HG02981 (cell line): ENCODE measurements at regions not wholly inside any gene's neighbourhood (a gene's known extent, or its start where the extent isn't known, plus 50 kb on each side); places are given as distances from the start of the nearest gene placed in this dataset.
"Not testable (repeated sequence)": the region's sequence is repeated elsewhere in the genome, so short reads cannot be mapped to it uniquely, and the experiment has no call there.

Experiments used
- ATAC-seq: cut with Tn5 transposase; IDR thresholded peaks from one replicate; pipeline ENCODE4 v1.9.1; 2021; ENCODE audit warnings: mild to moderate bottlenecking, moderate library complexity; ENCODE audit not compliant: unreplicated experiment

DNA sequence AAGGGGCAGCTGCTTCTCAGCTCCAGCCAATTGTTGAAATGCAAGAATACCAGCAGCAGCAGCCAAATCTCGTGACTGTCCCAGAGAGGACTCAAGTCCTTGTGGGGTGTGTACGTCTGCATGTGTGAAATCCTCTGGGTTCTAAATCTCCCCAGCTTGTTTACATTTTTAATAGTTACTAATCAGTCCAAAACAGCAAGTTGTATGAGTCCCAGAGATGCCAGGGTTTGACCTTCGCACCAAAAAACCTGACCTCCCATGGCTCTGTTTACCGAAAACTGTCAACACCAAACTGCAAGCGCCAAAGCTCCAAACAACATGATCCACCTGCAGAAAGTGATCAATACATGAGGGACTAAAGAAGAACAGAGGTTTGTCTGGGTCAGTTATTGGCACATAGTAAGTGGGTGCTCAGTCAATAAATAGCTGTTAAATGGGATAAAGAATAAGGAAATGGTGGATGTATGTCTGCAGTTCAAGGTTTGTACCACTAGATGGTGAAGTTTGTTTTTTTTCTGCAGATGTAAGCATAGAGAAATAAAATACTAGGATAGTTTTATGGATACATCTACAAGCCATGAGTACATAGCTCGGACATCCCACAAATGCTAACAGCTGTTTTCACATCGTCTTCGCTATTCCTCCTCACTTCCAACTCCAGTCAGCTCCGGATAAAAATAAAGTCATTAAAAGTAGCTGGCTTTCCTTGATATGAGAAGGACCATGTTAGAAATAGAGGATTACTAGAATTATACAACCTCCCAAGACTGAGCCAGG lies 85.3 kb upstream of the ADRB2 start:
- ATAC-seq, result no peak

DNA sequence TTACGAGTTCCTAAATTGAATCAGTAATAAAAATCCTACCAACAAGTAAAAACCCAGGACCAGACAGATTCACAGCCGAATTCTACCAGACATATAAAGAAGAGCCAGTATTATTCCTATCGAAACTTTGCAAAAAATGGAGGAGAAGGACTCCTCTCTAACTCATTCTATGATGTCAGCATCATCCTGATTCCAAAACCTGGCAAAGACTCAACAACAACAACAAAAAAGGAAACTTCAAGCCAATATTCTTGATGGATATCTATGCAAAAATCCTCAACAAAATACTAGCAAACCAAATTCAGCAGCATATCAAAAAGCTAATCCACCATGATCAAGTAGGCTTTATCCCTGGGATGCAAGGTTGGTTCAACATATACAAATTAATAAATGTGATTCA lies 84.6 kb upstream of the ADRB2 start:
- not testable (repeated sequence) for ATAC-seq

DNA sequence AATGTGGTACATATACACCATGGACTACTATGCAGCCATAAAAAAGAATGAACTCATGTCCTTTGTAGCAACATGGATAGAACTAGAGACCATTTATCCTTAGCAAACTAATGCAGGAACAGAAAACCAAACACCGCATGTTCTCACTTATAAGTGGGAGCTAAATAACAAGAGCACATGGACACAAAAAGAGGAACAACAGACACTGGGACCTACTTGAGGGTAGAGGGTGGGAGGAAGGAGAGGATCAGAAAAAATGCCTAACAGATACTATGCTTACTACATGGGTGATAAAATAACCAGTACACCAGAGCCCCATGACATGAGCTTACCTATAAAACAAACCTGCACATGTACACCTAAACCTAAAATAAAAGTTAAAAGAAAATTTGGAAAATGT lies 82.0 kb upstream of the ADRB2 start:
- ATAC-seq, result not testable (repeated sequence)

DNA sequence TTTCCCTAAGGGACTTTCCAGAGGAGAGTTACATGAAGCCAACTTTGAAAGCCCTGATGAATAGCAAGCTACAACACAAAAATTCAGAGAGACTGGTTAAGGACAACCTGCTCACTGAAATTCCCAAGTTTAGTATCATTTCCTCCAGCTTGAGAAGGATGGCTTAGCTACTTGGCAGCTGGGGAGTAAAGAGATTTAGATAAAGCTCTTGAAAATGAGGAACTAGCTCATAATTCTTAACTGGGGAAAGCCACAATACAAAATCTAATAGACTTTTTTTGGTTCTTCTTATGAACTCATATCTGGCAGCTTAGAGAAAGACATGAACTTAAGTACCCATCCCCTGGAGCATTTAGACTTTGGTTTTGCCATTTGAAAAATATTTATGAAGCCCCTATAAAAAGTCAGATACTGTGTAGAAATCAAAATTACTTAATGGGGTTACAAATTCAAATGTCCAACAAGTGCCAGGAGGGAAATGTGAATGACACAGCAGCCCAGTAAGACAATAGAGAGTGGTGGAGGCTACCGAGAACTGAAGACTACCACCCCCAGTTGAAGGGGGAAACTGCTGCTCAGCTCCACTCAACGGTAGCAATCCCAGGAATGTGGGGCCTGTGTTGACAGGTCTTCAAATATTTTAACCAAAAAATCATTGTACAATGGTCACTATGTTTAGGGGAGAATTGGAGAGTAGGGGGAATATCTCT lies 79.4 kb upstream of the ADRB2 start:
- ATAC-seq, result peak; percentile 89

DNA sequence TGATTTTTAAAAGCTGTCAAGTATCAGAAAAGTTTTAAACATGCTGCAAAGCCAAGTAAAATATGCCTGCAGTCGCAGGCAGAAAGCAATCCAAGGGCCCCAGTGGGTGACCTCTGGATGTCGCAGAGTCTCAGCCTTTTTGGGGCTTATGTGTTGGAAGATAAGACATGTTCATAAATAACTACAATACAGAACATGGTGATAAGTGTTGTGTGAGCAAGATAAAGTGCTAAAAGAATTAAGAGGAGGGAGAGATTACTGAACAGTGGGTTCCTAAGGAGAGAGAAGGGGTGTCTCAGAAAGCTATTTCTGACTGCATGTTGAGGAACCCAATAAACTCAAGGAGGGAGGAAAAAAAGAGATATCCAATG lies 78.9 kb upstream of the ADRB2 start:
- no peak for ATAC-seq

DNA sequence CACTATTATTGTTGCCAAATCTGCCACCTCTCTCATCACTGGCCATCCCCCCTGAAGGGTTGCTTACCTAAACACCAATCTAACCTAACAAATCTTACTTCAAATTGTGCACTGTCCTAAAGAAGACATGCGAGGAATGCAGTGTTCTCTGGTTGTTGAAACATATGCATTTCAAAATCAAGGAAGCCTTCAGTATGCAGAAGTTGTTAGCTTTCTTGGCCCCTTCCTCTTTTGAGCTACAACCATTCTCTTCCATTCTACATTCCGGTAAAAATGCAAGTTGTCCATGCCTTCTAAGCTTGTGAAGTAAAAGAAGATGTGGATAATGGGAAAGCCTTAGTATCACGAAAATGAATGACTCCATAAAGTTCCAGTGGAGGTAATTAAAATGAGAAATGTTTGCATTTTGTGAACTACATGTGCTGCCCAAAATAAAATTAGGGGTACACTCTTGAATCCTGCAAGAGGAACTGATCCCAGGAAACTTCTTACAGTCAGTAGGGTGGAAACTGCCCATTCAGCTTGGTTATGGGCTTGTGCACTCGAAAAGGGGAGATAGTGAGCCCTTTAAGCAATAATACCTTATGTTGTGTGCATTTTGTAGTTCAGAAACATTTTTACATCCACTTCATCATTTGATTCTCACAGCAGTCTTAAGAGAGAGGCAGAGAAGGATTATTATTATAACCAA lies 77.6 kb upstream of the ADRB2 start:
- ATAC-seq, result no peak

DNA sequence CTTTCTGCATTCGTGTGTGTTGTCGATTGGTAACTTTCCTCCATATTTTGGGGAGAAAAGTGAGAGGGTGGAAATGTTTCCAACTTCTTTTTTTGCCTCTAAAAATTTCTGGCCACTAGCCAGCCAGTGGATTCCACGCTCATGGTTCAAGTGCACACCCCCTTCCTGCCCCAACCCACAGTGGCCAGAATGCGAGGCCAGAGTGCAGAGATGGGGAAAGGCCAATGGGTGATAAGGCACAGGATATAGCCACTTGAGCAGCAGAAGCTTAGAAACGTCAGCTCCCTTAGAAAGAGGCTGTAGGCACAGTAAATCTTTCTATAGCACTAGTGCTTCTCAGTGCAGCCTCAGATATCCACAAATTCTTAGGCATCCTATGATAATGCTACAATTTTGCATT lies 75.8 kb upstream of the ADRB2 start:
- no peak for ATAC-seq

DNA sequence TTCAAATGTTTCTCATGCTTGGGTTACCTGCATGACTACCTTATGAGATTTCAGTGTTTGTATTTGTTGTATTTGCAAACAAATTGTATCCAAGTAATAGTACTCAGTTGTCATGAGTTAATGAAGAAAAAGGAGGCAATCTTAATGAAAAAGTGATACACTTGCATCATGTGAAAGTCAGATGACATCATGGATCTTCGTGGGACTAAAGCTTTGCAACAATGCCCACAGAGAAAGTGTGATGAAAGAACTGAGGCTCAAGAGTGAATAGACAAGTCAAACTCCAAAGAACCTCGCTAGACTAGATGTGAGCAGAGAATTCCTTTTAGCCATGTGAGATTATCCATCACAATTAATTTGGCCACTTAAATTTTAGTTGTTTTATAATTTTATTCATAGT lies 75.4 kb upstream of the ADRB2 start:
- ATAC-seq, result no peak

DNA sequence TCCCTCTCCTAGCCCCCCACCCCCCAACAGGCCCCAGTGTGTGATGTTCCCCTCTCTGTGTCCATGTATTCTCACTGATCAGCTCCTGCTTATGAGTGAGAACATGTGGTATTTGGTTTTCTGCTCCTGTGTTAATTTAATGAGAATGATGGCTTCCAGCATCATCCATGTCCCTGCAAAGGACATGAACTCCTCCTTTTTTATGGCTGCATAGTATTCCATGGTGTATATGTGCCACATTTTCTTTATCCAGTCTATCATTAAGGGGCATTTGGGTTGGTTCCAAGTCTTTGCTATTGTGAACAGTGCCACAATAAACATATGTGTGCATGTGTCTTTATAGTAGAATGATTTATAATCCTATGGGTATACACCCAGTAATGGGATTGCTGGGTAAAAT lies 74.0 kb upstream of the ADRB2 start:
- not testable (repeated sequence) for ATAC-seq

DNA sequence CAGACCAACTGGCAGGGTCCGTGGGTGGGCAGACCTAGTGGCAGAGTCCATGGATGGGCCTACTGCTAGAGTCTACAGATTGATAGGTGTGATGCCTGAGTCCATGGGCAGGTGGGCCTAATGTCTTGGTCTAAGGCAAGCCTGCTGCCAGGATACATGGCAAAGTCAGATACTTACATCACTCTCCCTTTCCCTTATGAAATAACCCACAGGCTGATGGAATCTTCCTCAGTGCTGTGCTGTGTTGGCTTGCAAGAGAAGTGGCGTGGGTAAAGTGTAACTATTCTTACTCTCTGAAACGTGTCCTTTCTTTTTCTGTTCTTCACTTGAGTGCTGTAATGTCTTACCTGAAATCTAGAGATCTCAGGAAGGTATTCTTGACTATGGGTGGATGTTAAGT lies 67.3 kb upstream of the ADRB2 start:
- no peak for ATAC-seq

DNA sequence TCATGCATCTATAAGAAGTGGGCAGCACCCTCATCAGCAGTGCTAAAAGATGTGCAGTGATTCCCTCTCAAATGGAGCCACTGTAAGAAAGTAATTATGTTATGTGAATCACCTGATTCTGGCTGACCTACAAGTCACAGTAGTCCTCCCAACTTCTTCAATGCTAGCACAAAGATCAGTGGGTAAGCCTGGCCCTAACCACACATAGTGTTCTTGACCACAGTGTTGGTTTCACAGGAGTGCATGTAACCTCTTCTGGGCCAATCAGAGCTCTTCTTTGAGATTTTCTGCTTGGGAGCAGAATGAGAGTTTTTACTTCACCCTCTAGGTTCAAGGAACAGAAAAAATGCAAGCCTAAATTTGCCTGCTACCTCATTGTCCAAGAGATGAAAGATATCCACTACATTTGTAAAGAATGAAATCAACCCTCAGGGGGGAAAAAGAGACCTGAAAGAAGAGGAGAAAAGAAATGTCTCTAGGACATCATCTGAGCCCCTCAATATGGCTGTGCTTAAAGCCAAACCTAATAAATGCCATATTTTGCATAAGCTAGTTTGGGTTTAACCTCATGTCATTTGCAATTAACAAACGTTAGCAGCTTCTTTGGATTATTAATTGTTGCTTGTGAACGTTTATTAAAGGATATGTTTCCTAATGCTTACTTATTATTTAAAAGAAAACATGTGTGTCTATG lies 65.3 kb upstream of the ADRB2 start:
- peak; percentile 100 for ATAC-seq

DNA sequence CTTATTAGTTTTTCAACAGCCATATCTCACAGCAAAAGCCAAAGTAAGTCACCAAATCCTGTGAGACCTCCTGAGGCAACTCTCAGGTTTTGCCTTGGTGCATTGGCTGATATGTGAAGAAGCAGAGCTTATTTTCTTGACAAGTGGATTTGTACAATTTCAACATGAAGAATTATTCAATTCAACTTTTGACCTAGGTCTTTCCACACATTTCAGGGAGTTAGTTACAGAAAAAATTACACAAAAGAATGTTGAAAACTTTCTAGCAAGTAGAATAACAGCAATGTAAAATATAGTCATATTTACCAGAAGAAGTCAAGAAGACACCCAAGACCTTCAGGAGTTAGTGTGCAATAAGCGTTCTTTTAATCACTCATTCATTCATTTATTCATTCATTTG lies 62.4 kb upstream of the ADRB2 start:
- ATAC-seq, result no peak

DNA sequence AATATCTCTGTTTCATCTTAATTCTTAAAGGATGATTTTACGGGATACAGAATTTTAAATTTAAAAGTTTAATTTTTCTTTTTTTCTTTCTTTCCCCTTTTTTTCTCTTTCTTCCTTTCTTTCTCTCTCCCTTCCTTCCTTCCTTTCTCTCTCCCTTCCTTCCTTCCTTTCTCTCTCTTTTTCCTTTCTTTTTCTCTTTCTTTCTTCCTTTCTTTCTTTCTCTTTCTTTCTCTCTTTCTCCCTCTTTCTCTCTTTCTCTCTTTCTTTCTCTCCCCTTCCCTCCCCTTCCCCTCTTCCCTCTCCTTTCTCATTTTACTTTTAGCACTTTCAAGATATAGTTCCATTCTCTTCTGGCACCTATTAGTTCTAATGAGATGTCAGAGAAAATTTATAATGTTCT lies 61.4 kb upstream of the ADRB2 start:
- no peak for ATAC-seq

DNA sequence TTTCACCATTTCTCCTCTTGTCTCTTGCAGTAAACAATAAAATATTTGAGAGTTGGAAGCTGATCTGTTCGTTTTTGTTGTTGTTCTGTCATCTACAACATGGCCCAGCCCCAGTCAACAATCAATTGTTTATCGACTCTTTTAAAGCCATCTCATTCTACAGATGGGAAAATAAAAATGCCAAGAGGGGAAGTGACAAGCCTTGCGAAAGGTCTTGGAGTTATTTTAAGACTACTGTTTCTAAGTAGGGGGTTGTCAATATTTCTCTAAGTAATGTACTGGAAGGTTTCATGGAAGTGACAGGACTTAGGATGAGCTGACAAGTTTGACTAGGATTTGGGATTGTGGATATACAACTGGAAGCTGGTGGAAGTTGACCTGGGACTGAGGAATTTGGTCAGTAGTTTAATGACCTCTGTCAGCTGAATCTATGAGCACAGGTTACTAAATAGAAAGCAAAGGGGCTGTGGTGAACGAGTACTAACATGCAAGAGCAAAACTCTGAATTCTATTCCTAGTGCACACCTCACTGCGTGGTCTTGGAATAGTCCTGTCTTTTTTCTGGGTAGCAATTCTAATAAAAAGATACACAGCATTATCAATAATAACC lies 57.5 kb upstream of the ADRB2 start:
- ATAC-seq, result no peak

DNA sequence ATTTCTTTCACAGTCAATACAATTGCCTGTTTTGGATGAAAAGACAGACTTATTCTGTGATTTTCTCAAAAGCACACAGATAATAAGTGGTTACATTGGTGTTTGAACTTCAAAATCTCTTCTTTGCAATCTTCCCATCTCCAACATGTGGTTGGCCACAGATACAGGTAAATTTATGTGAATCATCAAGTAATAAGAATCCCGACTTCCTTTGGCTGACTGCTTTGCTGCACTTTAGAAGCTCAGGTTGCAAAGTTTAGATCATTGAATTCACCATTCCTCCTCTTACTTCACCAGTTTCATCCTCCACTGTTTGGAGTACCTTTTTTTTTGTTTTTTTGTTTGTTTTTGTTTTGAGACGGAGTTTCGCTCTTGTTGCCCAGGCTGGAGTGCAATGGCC lies 56.5 kb upstream of the ADRB2 start:
- no peak for ATAC-seq

DNA sequence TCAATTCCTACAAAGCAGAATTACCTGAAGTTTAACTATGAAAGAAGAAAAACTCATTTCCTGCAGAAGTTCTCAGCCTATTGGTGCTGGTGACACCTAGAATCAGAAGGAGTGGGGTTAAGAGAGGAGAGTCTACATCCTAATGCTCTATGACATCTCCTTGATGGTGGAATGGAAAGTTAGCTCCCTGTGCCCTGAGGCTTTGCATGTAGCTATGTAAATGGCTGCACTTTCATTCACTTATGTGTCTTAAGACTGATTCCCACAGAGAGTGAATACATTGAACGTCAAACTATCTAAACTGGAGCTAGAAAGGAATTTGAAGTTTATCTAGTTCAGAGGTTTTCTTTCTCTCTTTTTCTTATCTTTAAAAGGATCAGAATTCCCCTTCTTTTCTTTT lies 52.1 kb upstream of the ADRB2 start:
- ATAC-seq, result no peak

DNA sequence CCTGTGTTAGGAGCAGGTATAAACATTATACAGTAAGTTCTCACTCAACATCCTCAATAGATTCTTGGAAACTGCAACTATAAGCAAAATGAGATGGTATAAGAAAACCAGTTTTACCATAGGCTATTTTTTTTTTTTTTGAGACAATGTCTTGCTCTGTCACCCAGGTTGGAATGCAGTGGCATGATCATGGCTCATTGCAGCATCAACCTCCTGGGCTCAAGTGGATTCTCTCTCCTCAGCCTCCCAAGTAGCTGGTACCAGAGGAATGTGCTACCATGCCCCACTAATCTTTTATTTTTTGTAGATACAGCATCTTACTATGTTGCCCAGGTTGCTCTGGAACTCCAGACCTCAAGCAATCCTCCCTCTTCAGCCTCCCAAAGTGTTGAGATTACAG lies 50.1 kb upstream of the ADRB2 start:
- no peak for ATAC-seq
